Esophagus (tissue), 2 donors: ENCODE measurements at regions not wholly inside any gene's neighbourhood (a gene's known extent, or its start where the extent isn't known, plus 50 kb on each side); places are given as distances from the start of the nearest gene placed in this dataset.
"Not testable (repeated sequence)": the region's sequence is repeated elsewhere in the genome, so short reads cannot be mapped to it uniquely, and the experiment has no call there.

Source experiments
- H3K27ac ChIP-seq, 2 donors: one replicate each; pipeline ENCODE4 v1.5.1; 2013; ENCODE audit warnings: low read depth in 2 of 2, mild to moderate bottlenecking in 2 of 2, inconsistent platforms in 1 of 2, low read length in 1 of 2, moderate library complexity in 1 of 2
- H3K27me3 ChIP-seq, 2 donors: one replicate each; pipeline ENCODE4 v1.6.1; 2013; ENCODE audit warnings: low read length in 2 of 2, control low read depth in 1 of 2, mild to moderate bottlenecking in 1 of 2; ENCODE audit not compliant: insufficient read depth in 2 of 2, control insufficient read depth in 1 of 2
- H3K36me3 ChIP-seq, 2 donors: one replicate each; pipeline ENCODE4 v1.6.1; 2013; ENCODE audit warnings: low read length in 1 of 2; ENCODE audit not compliant: control insufficient read depth in 2 of 2, insufficient read depth in 2 of 2
- H3K4me1 ChIP-seq, 2 donors: one replicate each; pipeline ENCODE4 v1.6.1; 2013; ENCODE audit warnings: low read length in 1 of 2; ENCODE audit not compliant: control insufficient read depth in 2 of 2, insufficient read depth in 2 of 2
- H3K4me3 ChIP-seq, 2 donors: one replicate each; pipeline ENCODE4 v1.5.1; 2013; ENCODE audit warnings: low read length in 2 of 2, mild to moderate bottlenecking in 2 of 2, low read depth in 1 of 2, moderate library complexity in 1 of 2
- H3K9me3 ChIP-seq, 2 donors: one replicate each; pipeline ENCODE4 v1.6.1; 2013; ENCODE audit warnings: mild to moderate bottlenecking in 2 of 2, low read depth in 1 of 2, low read length in 1 of 2, moderate library complexity in 1 of 2; ENCODE audit not compliant: control insufficient read depth in 2 of 2, insufficient read depth in 1 of 2
- whole genome bisulfite sequencing, 2 donors: extraction: QIAGEN DNeasy Blood & Tissue Kit; methylation state at CpG; one replicate each; pipeline ENCODE4 v1.1.7; 2013; 5-methylcytosine and 5-hydroxymethylcytosine counted together
- donor health status: healthy with polysubstance abuse.
- donor health status: Bipolar disorder and iron deficiency.

- Histone ChIP-seq H3K4me1 (no peaks in the 10 kb centered on the region), H3K27ac (no peak overlapping the region), H3K27me3 (no peaks in the 10 kb centered on the region), H3K9me3 (no peaks in the 10 kb centered on the region), H3K36me3 (no peaks in the 10 kb centered on the region), H3K4me3 (no peak overlapping the region)
- WGBS, 2 donors = 88 to 91% methylated on average over 7 of the region's 7 CpGs
Observed at GRCh38 chr1:14270821-14271220, 327.7 kb upstream of the KAZN start.

DNA sequence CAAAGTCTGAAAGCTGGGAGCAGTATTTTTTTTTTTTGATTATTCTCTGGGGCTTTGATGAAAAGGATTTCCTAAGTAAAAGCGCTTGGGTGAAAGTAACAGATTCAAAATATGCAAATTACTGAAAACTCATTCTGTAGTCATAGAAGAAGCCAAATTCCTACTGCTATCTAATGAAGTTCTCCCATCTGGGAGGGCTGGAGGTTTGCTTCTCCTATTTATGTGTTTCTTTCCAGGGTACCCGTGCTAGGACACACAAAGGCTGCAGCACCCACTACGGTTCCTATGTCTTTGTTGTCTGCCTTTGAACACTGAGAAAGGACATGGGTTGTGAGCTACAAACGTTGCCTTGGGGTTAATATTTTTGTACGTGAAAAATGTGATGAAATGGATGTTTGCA lies 324.7 kb upstream of the KAZN start:
- Histone ChIP-seq H3K27ac (no peak overlapping the region), H3K4me1 (no peaks in the 10 kb centered on the region), H3K36me3 (no peaks in the 10 kb centered on the region), H3K27me3 (no peaks in the 10 kb centered on the region), H3K9me3 (no peaks in the 10 kb centered on the region), H3K4me3 (no peak overlapping the region)
- 69 to 78% methylated on average over 5 of the region's 5 CpGs for WGBS, 2 donors

GRCh38 chr1:14279891-14280290 lies 318.6 kb upstream of the KAZN start:
- not testable (repeated sequence) for H3K4me1 ChIP-seq, H3K27ac ChIP-seq, H3K4me3 ChIP-seq, H3K27me3 ChIP-seq, H3K36me3 ChIP-seq, H3K9me3 ChIP-seq
- WGBS, 2 donors = 94 to 97% methylated on average over 12 of the region's 12 CpGs

- 21 to 32% methylated on average over 2 of the region's 2 CpGs for WGBS, 2 donors
- Histone ChIP-seq H3K9me3 (no peaks in the 10 kb centered on the region), H3K4me3 (no peak overlapping the region)
Observed at GRCh38 chr1:14280909-14281308, 317.6 kb upstream of the KAZN start.

GRCh38 chr1:14281412-14281811 lies 317.1 kb upstream of the KAZN start:
- H3K36me3 ChIP-seq = no peaks in the 10 kb centered on the region
- H3K9me3 ChIP-seq = no peaks in the 10 kb centered on the region
- H3K4me1 ChIP-seq = no peaks in the 10 kb centered on the region
- H3K27ac ChIP-seq = no peak overlapping the region
- no peak overlapping the region for H3K4me3 ChIP-seq
- 79 to 94% methylated on average over 1 of the region's 1 CpG for WGBS, 2 donors
- H3K27me3 ChIP-seq = no peaks in the 10 kb centered on the region

More at GRCh38 chr1:14280909-14281308, 317.6 kb upstream of the KAZN start:
- Histone ChIP-seq H3K27ac (no peak overlapping the region), H3K36me3 (no peaks in the 10 kb centered on the region), H3K4me1 (no peaks in the 10 kb centered on the region), H3K27me3 (no peaks in the 10 kb centered on the region)

DNA sequence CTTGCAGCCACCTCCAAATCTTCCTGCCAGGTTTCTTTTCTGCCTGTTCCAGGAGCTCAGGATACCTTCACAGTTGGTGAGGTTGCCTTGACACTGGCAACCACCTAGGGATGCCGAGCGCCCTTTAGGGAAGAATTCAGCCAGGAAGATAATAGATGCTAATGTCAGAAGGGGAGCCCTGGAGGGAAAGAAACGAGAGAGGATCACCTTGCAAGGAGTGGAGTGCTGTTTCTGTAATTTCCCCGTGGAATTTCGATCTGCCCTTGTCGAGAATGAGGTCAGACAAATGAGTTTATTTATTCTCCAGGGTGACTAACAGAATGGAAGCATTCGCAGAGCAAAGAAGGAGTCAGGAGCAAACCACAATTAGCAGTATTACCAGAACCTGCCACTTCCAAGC lies 315.8 kb upstream of the KAZN start:
- H3K27ac ChIP-seq = no peak overlapping the region
- 31 to 44% methylated on average over 7 of the region's 7 CpGs for WGBS, 2 donors
- no peaks in the 10 kb centered on the region for H3K9me3 ChIP-seq
- H3K4me3 ChIP-seq = no peak overlapping the region
- no peaks in the 10 kb centered on the region for H3K4me1 ChIP-seq
- no peaks in the 10 kb centered on the region for H3K27me3 ChIP-seq
- H3K36me3 ChIP-seq = no peaks in the 10 kb centered on the region

DNA sequence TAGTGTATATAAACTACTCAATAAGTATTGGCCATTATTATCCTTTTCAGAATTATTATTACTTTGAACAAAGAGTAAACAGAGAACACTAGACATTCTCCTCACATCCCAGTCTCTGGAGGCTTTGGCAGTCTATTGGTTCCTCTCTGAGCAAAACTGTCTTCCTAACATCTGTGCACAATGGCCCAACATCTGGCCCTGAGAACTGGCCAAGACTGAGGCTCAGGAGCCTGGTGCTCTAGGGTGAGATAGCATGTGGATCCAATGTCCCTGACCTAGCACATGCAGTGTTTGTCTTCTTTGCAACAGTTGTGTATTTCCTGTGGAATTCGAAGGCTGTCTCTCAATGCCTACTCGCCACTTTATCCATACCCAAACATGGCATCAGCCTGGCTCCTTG lies 313.2 kb upstream of the KAZN start:
- H3K27me3 ChIP-seq = no peaks in the 10 kb centered on the region
- H3K36me3 ChIP-seq = no peaks in the 10 kb centered on the region
- no peak overlapping the region for H3K27ac ChIP-seq
- WGBS, 2 donors = 81 to 92% methylated on average over 2 of the region's 2 CpGs
- H3K4me1 ChIP-seq = no peaks in the 10 kb centered on the region
- H3K4me3 ChIP-seq = no peak overlapping the region
- H3K9me3 ChIP-seq = no peaks in the 10 kb centered on the region

DNA sequence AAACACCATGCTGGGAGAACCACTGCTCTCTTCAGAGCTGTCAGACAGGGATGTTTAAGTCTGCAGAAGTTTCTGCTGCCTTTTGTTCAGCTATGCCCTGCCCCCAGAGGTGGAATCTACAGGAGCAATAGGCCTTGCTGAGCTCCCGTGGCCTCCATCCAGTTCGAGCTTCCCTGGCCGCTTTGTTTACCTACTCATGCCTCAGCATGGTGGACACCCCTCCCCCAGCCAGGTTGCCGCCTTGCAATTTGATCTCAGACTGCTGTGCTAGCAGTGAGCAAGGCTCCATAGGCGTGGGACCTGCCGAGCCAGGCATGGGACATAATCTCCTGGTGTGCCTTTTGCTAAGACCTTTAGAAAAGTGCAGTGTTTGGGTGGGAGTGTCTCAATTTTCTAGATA lies 307.3 kb upstream of the KAZN start:
- H3K27ac ChIP-seq = peak overlapping the region; percentile 38 to 42
- not testable (repeated sequence) for H3K9me3 ChIP-seq, H3K4me3 ChIP-seq, H3K27me3 ChIP-seq, H3K4me1 ChIP-seq, H3K36me3 ChIP-seq
- WGBS, 2 donors = 38 to 52% methylated on average over 6 of the region's 6 CpGs

DNA sequence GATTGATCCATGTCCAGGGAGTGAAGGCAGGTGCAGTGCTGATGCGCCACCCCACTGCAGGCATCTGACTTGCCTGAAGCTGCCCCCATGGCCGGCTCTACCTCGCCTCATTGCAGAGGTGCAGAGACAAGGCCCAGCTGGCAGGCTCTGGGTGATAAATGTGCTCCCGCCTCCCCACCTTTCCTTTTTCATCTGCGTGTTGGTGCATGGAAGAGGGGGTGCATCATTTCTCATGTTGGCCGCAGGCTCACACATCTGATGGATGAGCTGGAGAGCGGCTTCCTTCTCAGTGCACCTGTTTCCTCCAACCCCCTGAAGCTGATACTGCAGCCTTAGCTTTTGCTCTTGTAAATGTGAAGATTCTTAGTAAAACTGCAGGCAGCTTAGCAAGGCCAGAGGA lies 306.0 kb upstream of the KAZN start:
- 57 to 73% methylated on average over 7 of the region's 7 CpGs for WGBS, 2 donors
- no peaks in the 10 kb centered on the region for H3K9me3 ChIP-seq
- no peak overlapping the region for H3K4me3 ChIP-seq
- no peaks in the 10 kb centered on the region for H3K36me3 ChIP-seq
- no peaks in the 10 kb centered on the region for H3K27me3 ChIP-seq
- peaks cover 0 to 6% of the 10 kb centered on the region in 2 donors for H3K4me1 ChIP-seq
- no peak overlapping the region for H3K27ac ChIP-seq

GRCh38 chr1:14294006-14294405 lies 304.5 kb upstream of the KAZN start:
- Histone ChIP-seq H3K36me3 (no peaks in the 10 kb centered on the region), H3K27ac (no peak overlapping the region), H3K27me3 (no peaks in the 10 kb centered on the region), H3K9me3 (no peaks in the 10 kb centered on the region), H3K4me3 (no peak overlapping the region), H3K4me1 (peaks cover 0 to 6% of the 10 kb centered on the region in 2 donors)
- 90 to 92% methylated on average over 5 of the region's 5 CpGs for WGBS, 2 donors
